ENCODE measurements at regions not wholly inside any gene's neighbourhood (a gene's known extent, or its start where the extent isn't known, plus 50 kb on each side); places are given as distances from the start of the nearest gene placed in this dataset.
A peak's percentile ranks its signal among the peaks of the same experiment; 100 is the strongest.

- DNase-seq (ENCODE audit: low read depth) = no peak
Observed at GRCh38 chr2:103268841-103269498, 507.1 kb downstream of the TMEM182 start.

- DNase-seq (ENCODE audit: low read depth) = no peak
Observed at GRCh38 chr2:103276869-103277268, 515.0 kb downstream of the TMEM182 start.

GRCh38 chr2:103284750-103285149 is 522.9 kb downstream of the TMEM182 start:
- DNase-seq (ENCODE audit: low read depth) = no peak

- no peak for DNase-seq (ENCODE audit: low read depth)
Observed at GRCh38 chr2:103285354-103285753, 523.5 kb downstream of the TMEM182 start.

- no peak for DNase-seq (ENCODE audit: low read depth)
Observed at GRCh38 chr2:103287746-103288145, 525.9 kb downstream of the TMEM182 start.

GRCh38 chr2:103288696-103289095 is 526.9 kb downstream of the TMEM182 start:
- no peak for DNase-seq (ENCODE audit: low read depth)

- DNase-seq (ENCODE audit: low read depth) = peak; percentile 9
Observed at GRCh38 chr2:103289105-103289725, 527.4 kb downstream of the TMEM182 start.

- DNase-seq (ENCODE audit: low read depth) = no peak
Observed at GRCh38 chr2:103292573-103292972, 530.7 kb downstream of the TMEM182 start.

GRCh38 chr2:103293067-103293741 is 531.4 kb downstream of the TMEM182 start:
- no peak for DNase-seq (ENCODE audit: low read depth)

GRCh38 chr2:103293742-103294077 is 531.9 kb downstream of the TMEM182 start:
- DNase-seq (ENCODE audit: low read depth) = no peak

- no peak for DNase-seq (ENCODE audit: low read depth)
Observed at GRCh38 chr2:103294420-103294819, 532.6 kb downstream of the TMEM182 start.

GRCh38 chr2:103295591-103295990 is 533.8 kb downstream of the TMEM182 start:
- DNase-seq (ENCODE audit: low read depth) = no peak

GRCh38 chr2:103324671-103325070 is 562.8 kb downstream of the TMEM182 start:
- DNase-seq (ENCODE audit: low read depth) = peak; percentile 45

GRCh38 chr2:103327386-103327785 is 565.6 kb downstream of the TMEM182 start:
- DNase-seq (ENCODE audit: low read depth) = no peak

GRCh38 chr2:103327966-103328365 is 566.1 kb downstream of the TMEM182 start:
- peak; percentile 59 for DNase-seq (ENCODE audit: low read depth)

GRCh38 chr2:103335403-103335802 is 573.6 kb downstream of the TMEM182 start:
- DNase-seq (ENCODE audit: low read depth) = no peak

GRCh38 chr2:103338819-103339218 is 577.0 kb downstream of the TMEM182 start:
- no peak for DNase-seq (ENCODE audit: low read depth)

- DNase-seq (ENCODE audit: low read depth) = no peak
Observed at GRCh38 chr2:103346780-103347179, 584.9 kb downstream of the TMEM182 start.

- DNase-seq (ENCODE audit: low read depth) = no peak
Observed at GRCh38 chr2:103353774-103354173, 591.9 kb downstream of the TMEM182 start.

- DNase-seq (ENCODE audit: low read depth) = no peak
Observed at GRCh38 chr2:103355287-103355686, 593.5 kb downstream of the TMEM182 start.

GRCh38 chr2:103361712-103362111 is 599.9 kb downstream of the TMEM182 start:
- DNase-seq (ENCODE audit: low read depth) = no peak

- no peak for DNase-seq (ENCODE audit: low read depth)
Observed at GRCh38 chr2:103363639-103364038, 601.8 kb downstream of the TMEM182 start.

GRCh38 chr2:103364177-103364576 is 602.3 kb downstream of the TMEM182 start:
- no peak for DNase-seq (ENCODE audit: low read depth)

Measured in forelimb muscle (tissue), 1 donor.